GM18858 (cell line): ENCODE measurements at regions not wholly inside any gene's neighbourhood (a gene's known extent, or its start where the extent isn't known, plus 50 kb on each side); places are given as distances from the start of the nearest gene placed in this dataset.

Experiments
- ATAC-seq: cut with Tn5 transposase; IDR thresholded peaks from one replicate; pipeline ENCODE4 v1.9.1; 2021; ENCODE audit not compliant: unreplicated experiment

DNA sequence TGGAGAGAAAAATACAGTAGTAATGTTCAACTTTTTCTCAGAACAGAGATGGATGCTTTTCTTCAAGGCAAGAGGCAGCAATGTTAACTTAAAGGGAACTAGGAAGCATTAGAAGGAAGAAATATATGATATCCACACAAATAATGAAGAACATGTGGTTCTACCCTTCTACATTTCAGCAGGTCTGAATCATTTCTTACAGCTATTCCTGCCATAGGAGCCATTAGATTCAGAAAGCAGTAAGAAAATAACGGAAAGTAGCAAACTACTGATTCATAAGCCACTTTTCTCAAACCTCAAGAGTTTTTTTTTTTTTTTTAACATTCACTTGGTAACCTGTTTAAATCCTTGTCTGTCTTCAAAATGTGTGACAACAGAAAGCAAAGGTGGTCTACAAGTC is 1251.6 kb upstream of the AGA start:
- ATAC-seq: no peak

GRCh38 chr4:178696515-178696914 is 1254.3 kb upstream of the AGA start:
- ATAC-seq: no peak

GRCh38 chr4:178712486-178712885 is 1270.2 kb upstream of the AGA start:
- ATAC-seq: no peak

GRCh38 chr4:178738026-178738425 is 1295.8 kb upstream of the AGA start:
- no peak for ATAC-seq

- no peak for ATAC-seq
Measured at GRCh38 chr4:178745203-178745602, 1303.0 kb upstream of the AGA start.

GRCh38 chr4:178752954-178753525 is 1310.8 kb upstream of the AGA start:
- no peak for ATAC-seq

DNA sequence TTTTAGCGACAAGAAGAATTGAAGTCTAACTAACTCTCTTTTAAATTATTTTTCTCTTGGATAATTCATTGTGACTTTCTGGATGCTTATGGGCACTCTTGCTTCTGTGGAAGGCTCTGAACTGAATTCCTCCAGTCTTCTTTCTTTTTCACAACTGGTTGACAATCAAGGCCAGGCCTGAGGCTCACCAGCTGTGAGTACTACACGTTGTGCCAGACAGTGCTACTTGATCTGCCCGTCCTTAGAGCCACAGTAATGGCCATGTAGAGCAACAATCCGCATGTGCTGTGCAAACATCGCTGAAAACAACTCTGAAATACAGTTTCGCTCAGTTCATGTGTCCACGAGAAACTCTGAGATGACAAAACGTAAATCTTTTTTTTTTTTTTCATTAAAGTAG is 1336.3 kb upstream of the AGA start:
- ATAC-seq: no peak

DNA sequence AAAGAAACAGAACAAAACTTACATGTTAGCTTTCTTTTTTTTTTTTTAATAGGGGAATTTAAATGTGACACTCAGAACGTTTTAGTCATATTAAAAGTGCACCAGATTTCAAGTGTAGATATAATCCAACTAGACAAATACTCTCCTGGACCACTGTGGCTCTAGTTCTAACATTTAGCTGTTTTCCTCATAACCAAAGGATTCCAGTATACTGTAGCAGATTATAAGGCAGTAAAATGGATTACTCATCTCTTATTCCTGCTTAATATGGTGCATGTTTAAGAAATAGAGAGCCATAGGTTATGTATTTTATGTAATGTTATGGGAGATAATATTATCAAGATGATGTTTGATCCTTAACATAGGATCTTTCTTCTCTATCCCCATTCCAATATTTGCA is 1339.5 kb upstream of the AGA start:
- ATAC-seq: no peak

- ATAC-seq: no peak
Measured at GRCh38 chr4:178784491-178784890, 1342.3 kb upstream of the AGA start.

- ATAC-seq: no peak
Measured at GRCh38 chr4:178789279-178789678, 1347.0 kb upstream of the AGA start.

- ATAC-seq: no peak
Measured at GRCh38 chr4:178799204-178799603, 1357.0 kb upstream of the AGA start.

DNA sequence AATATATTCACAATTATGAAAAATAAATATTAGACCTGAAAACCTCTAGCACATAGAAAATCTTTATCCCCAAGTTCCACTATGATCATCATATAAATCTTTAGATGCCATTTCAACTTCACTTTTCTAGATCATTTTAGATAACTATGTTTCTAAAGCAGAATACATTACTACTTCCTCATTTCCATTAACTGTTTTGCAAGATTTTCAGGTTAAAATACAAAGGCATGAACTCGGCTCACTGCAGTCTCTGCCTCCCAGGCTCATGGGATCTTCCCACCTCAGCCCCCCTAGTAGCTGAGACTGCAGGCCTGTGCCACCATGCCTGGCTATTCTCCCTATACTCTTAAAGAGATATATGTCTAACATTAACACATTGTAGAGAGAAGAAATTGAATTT is 1365.9 kb upstream of the AGA start:
- ATAC-seq: no peak

- ATAC-seq: no peak
Measured at GRCh38 chr4:178809921-178810320, 1367.7 kb upstream of the AGA start.

GRCh38 chr4:178811356-178811755 is 1369.1 kb upstream of the AGA start:
- ATAC-seq: no peak

- no peak for ATAC-seq
Measured at GRCh38 chr4:178812866-178813265, 1370.6 kb upstream of the AGA start.

DNA sequence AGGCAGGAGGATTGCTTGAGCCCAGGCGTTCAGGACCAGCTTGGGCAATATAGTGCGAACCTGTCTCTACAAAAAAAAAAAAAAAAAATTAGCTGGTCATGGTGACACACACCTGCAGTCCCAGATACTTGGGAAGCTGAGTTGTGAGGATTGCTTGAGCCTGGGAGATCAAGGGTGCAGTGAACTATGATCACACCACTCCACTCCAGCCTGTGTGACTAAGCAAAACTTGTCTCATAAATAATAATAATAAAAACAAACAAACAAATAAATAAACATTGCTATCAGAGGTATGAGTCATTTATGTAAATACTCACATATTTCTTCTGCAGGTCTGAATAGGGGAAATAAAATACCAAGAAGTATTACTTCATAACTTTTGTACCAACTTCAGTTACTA is 1372.7 kb upstream of the AGA start:
- no peak for ATAC-seq

- ATAC-seq: no peak
Measured at GRCh38 chr4:178823673-178824295, 1381.5 kb upstream of the AGA start.

DNA sequence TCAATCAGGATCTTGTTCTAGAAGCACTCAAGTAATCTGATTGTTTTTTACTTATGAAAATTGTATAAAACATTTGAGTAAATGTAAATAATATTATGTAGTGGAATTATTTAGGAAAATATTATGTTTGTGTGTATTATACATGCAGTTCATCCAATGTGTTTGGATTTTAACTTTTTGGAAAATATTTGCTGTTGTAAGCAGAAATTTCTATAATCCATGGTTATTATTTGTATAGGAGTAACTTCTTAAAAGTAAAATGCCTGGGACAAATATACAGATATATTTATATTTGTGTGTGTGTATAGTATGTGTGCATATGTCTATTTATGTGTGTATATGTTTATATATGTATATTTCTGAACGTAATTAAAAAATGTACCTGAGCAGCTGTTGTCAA is 1394.6 kb upstream of the AGA start:
- no peak for ATAC-seq

DNA sequence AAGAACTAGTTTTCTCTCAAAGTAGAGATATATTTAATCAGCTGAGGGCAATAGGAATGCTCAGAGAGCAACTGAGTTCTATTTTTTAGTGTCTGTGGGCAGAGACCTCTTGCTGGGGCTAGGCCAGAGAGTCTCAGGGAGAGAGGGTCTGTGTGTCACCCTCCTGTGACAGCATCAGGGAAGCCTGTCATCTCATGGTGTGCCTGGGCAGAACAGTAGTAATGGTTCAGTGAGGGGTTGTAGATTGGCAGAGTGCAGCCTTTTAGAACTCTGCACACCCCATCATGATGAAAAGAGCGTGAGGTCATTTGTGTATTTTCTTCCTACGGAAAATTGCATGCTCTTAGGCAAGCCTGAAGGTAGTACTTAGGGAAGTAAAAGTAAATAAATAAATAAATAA is 1396.5 kb upstream of the AGA start:
- no peak for ATAC-seq

GRCh38 chr4:178856139-178856800 is 1414.0 kb upstream of the AGA start:
- ATAC-seq: no peak

- ATAC-seq: no peak
Measured at GRCh38 chr4:178871476-178871875, 1429.2 kb upstream of the AGA start.

- ATAC-seq: no peak
Measured at GRCh38 chr4:178881937-178882336, 1439.7 kb upstream of the AGA start.

DNA sequence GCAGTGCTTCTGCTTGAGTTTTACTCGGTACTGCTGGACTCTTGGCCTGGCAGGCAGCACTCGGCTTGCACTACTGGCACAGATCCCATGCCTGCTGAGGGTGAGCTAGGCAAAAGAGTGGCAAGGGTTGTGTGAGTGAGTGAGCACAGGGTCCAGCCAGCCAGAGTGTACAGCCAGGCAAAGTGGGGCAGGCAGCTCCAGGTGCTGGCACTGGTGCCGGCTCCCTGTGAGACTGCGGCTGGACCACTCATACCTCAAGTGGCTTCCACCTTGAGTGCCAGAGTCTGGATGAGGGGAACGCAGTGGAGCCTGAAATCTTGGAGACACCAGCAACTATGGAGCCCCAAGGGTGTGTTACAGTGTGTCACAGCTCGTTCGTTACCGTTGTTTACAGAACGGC is 1451.9 kb upstream of the AGA start:
- ATAC-seq: no peak
